Immature natural killer cell (primary cell): ENCODE measurements at regions not wholly inside any gene's neighbourhood (a gene's known extent, or its start where the extent isn't known, plus 50 kb on each side); places are given as distances from the start of the nearest gene placed in this dataset.

Source experiments
- DNase-seq, 3 donors: peaks; one replicate each; pipeline ENCODE4 v3.0.0; 2022; ENCODE audit warnings: mixed read lengths in 1 of 3
- H3K27ac Mint-ChIP-seq, 6 donors: one replicate each; pipeline ENCODE4 v1.8.0; 2020; ENCODE audit warnings: mixed read lengths in 6 of 6, mild to moderate bottlenecking in 5 of 6, inconsistent platforms in 4 of 6, moderate library complexity in 3 of 6
- H3K27me3 Mint-ChIP-seq, 3 donors: one replicate each; pipeline ENCODE4 v1.8.0; 2020 to 2021; ENCODE audit warnings: low read depth in 3 of 3, mild to moderate bottlenecking in 3 of 3, mixed read lengths in 3 of 3, moderate library complexity in 3 of 3, inconsistent platforms in 1 of 3
- H3K36me3 Mint-ChIP-seq, 3 donors: one replicate each; pipeline ENCODE4 v1.8.0; 2020; ENCODE audit warnings: mixed read lengths in 3 of 3, inconsistent platforms in 2 of 3, mild to moderate bottlenecking in 2 of 3
- H3K4me1 Mint-ChIP-seq, 2 donors: one replicate each; pipeline ENCODE4 v1.8.0; 2020; ENCODE audit warnings: inconsistent platforms in 2 of 2, mild to moderate bottlenecking in 2 of 2, mixed read lengths in 2 of 2, moderate library complexity in 1 of 2
- H3K4me3 Mint-ChIP-seq, 5 donors: one replicate each; pipeline ENCODE4 v1.8.0; 2020; ENCODE audit warnings: mild to moderate bottlenecking in 5 of 5, mixed read lengths in 5 of 5, inconsistent platforms in 3 of 5, moderate library complexity in 3 of 5
- H3K9me3 Mint-ChIP-seq, 6 donors: one replicate each; pipeline ENCODE4 v1.8.0; 2020; ENCODE audit warnings: mild to moderate bottlenecking in 6 of 6, mixed read lengths in 6 of 6, inconsistent platforms in 4 of 6, moderate library complexity in 3 of 6

DNA sequence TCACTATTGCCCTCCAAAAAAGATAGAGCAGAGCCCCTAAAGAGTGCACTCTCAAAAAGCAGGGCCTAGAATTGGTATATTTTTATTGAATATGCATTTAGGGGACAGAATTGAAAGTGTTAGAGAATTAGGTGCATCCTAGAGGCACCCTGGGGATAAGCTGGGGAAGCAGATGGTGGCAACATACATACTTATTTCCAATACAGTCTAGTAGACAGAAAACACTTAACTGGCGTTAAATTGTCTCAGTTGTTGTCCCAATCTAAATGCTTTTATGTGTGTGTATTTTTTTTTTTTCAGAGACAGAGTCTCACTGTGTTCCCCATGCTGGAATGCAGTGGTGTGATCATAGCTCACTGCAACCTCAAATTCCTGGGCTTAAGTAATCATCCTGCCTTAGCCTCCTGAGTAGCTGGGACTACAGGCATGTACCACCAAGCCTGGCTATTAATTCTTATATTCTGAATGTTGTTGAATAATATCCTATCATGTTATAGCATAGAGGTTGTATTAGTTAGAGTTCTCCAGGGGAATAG is 481.8 kb downstream of the GRXCR1 start:
- Mint-ChIP-seq H3K4me3 (no peak overlapping the region), H3K27ac (no peak overlapping the region), H3K27me3 (peaks cover 0 to 2% (median 2%) of the 10 kb centered on the region in 3 donors), H3K36me3 (no peaks in the 10 kb centered on the region), H3K9me3 (peaks cover 9 to 43% (median 16%) of the 10 kb centered on the region in 6 donors), H3K4me1 (no peaks in the 10 kb centered on the region)
- DNase-seq, result no peak

DNA sequence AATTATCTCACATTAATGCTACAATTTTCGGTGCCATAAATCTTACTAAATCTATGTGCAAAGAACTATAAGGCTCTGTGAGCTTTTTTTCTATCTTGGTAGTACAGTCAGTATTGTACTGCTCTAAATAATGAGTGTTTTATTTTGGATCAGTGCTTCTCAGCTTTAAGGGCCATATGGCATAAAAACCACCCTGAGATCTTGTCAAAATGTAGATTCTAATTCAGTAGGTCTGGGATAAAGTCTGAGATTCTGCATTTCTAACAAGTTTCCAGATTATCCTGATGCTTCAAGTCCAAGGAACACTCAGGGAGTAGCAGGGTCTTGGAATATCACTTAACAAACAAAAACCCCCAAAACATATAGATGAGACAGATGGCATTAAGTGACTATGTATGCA is 486.5 kb downstream of the GRXCR1 start:
- no peak for DNase-seq
- H3K27me3 Mint-ChIP-seq, result peaks cover 0 to 2% (median 2%) of the 10 kb centered on the region in 3 donors
- H3K4me3 Mint-ChIP-seq, result no peak overlapping the region
- no peaks in the 10 kb centered on the region for H3K36me3 Mint-ChIP-seq
- H3K4me1 Mint-ChIP-seq, result no peaks in the 10 kb centered on the region
- no peak overlapping the region for H3K27ac Mint-ChIP-seq
- peaks cover 5 to 52% (median 11%) of the 10 kb centered on the region in 6 donors for H3K9me3 Mint-ChIP-seq

DNA sequence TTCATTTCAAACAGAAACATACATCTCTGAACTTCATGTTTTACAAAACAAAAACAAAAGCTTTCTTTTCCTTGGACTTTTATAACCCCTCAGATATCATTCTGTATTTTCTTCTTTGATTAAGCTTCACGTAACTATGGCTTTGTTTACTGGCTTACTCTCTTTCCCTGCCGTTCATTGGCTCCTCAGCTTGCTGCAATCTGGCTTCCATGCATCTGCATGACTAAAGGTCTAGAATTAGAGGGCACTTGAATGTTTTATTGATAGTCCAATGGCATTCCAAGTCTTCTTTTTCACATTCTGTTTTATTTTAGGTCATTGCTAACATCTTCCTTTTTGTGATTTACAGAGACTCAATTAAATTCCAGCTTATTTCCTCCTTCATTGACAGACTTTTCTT is 487.6 kb downstream of the GRXCR1 start:
- H3K27me3 Mint-ChIP-seq, result peaks cover 0 to 2% (median 0%) of the 10 kb centered on the region in 3 donors
- peaks cover 5 to 46% (median 10%) of the 10 kb centered on the region in 6 donors for H3K9me3 Mint-ChIP-seq
- H3K36me3 Mint-ChIP-seq, result no peaks in the 10 kb centered on the region
- H3K4me3 Mint-ChIP-seq, result no peak overlapping the region
- H3K27ac Mint-ChIP-seq, result no peak overlapping the region
- no peak for DNase-seq
- H3K4me1 Mint-ChIP-seq, result no peaks in the 10 kb centered on the region

DNA sequence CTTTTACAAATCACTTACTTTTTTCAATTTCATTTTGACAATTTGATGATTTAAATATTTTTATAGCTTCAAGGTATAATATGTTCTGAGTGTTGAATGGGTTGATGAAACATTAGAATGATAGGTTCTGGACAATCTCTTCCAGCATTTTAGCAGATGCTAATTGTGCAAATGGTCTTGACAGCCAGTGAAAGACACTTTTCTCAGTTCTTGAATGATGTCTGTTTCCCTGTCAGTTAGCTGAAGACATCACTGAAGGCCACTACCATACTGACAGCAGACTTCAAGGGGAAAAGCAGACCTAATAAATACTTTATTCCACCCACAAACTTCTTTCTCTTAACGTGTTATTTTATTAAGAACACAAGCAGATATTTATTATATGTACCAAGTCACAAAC is 498.6 kb downstream of the GRXCR1 start:
- H3K36me3 Mint-ChIP-seq, result no peaks in the 10 kb centered on the region
- no peaks in the 10 kb centered on the region for H3K4me1 Mint-ChIP-seq
- H3K9me3 Mint-ChIP-seq, result peaks cover 2 to 18% (median 7%) of the 10 kb centered on the region in 6 donors
- H3K27me3 Mint-ChIP-seq, result peaks cover 0 to 4% (median 0%) of the 10 kb centered on the region in 3 donors
- DNase-seq, result no peak
- H3K4me3 Mint-ChIP-seq, result no peak overlapping the region
- H3K27ac Mint-ChIP-seq, result no peak overlapping the region

DNA sequence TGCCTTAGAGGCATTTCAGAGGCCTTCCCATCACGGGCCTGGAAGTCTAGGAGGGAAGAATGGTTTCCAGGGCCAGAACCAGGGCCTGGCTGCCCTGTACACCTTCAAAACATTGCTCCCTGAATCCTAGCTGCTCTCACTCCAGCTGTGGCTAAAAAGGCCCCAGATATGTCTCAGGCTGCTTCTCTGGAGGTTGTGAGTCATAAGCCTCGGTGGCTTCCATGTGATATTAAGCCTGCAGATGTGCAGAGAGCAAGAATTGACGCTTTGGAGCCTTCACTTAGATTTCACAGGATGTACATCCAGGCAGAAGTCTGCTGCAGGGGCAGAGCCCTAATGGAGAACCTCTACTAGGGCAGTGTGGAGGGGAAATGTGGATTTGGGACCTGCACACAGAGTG is 502.5 kb downstream of the GRXCR1 start:
- H3K27me3 Mint-ChIP-seq, result no peaks in the 10 kb centered on the region
- H3K9me3 Mint-ChIP-seq, result peaks cover 10 to 36% (median 18%) of the 10 kb centered on the region in 6 donors
- H3K4me3 Mint-ChIP-seq, result no peak overlapping the region
- H3K27ac Mint-ChIP-seq, result no peak overlapping the region
- no peaks in the 10 kb centered on the region for H3K36me3 Mint-ChIP-seq
- H3K4me1 Mint-ChIP-seq, result no peaks in the 10 kb centered on the region
- no peak for DNase-seq

DNA sequence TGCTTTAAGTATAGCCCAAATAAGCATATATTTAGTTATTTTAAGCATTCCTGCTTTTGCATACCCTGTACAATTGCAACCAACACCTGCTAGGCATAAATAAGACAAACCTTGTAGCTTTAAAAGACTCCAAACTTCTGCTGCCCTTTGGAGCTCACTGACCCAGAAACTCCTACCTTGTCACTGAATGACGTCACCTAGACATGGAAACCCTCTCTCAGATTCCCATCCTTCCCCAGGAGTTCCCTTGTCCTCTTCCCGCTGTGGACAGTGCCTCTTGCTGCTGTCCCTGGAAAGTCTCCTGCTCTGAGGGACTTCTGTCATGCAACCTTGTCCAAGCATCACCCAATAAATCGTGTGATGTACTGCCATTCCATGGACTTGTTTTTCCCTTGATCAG is 507.2 kb downstream of the GRXCR1 start:
- Mint-ChIP-seq H3K27me3 (no peaks in the 10 kb centered on the region), H3K4me3 (no peak overlapping the region), H3K36me3 (no peaks in the 10 kb centered on the region), H3K9me3 (peaks cover 8 to 49% (median 24%) of the 10 kb centered on the region in 6 donors), H3K27ac (no peak overlapping the region), H3K4me1 (no peaks in the 10 kb centered on the region)
- no peak for DNase-seq

DNA sequence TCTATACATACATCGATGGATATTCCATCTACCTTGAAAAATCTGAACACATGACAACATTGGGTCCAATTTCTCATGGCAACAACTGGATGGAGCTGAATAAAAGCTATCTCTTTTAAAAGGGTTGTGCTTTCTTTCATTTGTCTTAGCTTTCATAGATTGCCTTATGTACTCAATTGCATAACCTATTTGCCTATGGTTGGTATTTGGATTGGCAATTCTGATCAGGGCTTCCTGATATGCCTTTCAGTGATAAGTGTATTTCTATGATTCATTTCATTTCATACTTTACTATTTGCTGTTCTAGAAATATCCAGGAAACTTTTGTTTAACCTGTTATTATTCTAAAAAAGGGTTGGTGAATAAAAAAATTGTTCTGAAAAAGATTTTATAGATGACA is 509.9 kb downstream of the GRXCR1 start:
- Mint-ChIP-seq H3K36me3 (no peaks in the 10 kb centered on the region), H3K4me1 (no peaks in the 10 kb centered on the region), H3K27ac (no peak overlapping the region), H3K9me3 (peaks cover 6 to 59% (median 29%) of the 10 kb centered on the region in 6 donors), H3K4me3 (no peak overlapping the region), H3K27me3 (no peaks in the 10 kb centered on the region)
- no peak for DNase-seq

DNA sequence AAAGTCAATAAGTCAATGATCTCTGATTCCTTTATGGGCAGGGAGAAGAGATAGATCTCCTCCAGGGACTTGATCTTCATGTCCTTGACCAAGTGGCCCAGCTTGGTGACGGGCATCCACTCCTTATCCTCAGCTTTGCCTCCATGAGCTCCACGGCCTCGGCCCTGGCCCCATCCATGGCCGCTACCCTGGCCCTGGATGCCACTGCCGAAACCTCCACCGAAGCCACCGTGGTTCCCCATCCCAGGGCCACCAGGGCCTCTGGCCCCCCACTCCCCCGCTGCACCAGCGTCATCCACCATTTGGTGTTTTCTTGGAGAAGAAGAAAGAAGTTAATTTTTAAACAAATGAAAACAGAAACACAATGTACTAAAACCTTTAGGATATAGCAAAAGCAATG is 518.1 kb downstream of the GRXCR1 start:
- H3K4me3 Mint-ChIP-seq, result no peak overlapping the region
- H3K27me3 Mint-ChIP-seq, result no peaks in the 10 kb centered on the region
- H3K27ac Mint-ChIP-seq, result no peak overlapping the region
- H3K36me3 Mint-ChIP-seq, result no peaks in the 10 kb centered on the region
- DNase-seq, result no peak
- H3K4me1 Mint-ChIP-seq, result no peaks in the 10 kb centered on the region
- peaks cover 20 to 50% (median 34%) of the 10 kb centered on the region in 6 donors for H3K9me3 Mint-ChIP-seq

DNA sequence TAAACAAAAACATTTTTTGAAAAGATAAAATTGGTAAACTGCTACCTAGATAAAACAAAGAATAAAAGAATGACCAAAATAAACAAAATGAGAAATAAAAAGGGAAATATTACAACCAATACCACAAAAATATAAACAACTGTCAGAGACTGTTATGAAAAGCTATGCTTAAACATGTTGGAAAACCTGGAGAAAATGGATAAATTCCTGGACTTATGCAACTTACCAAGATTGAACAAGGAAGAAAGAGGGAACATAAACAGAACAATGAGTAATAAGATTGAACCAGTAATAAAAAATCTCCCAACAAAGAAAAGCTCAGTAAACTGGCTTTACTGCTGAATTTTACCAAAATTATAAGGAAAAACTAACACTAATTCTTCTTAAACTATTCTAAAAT is 518.7 kb downstream of the GRXCR1 start:
- peaks cover 20 to 50% (median 29%) of the 10 kb centered on the region in 6 donors for H3K9me3 Mint-ChIP-seq
- DNase-seq, result no peak
- H3K36me3 Mint-ChIP-seq, result no peaks in the 10 kb centered on the region
- no peak overlapping the region for H3K4me3 Mint-ChIP-seq
- H3K27me3 Mint-ChIP-seq, result no peaks in the 10 kb centered on the region
- H3K4me1 Mint-ChIP-seq, result no peaks in the 10 kb centered on the region
- no peak overlapping the region for H3K27ac Mint-ChIP-seq

DNA sequence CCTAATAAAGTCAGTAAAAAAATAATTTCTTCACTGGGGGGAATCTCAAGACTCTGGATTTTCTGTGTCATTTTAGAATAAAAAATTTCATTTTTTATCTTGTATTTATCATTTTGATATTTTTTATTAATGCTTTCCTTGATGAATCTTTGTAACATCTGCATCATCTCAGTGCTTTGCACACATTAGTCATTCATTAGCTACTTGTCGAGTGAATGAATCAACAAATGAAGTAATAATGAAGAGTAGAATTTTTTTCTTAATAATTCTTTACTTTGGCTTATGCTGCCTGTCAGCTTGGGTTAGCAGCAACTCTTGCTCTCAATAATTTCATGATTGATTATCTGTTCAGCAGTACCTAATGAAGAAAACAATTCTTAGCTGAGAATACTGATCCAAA is 530.8 kb downstream of the GRXCR1 start:
- no peaks in the 10 kb centered on the region for H3K4me1 Mint-ChIP-seq
- DNase-seq, result no peak

DNA sequence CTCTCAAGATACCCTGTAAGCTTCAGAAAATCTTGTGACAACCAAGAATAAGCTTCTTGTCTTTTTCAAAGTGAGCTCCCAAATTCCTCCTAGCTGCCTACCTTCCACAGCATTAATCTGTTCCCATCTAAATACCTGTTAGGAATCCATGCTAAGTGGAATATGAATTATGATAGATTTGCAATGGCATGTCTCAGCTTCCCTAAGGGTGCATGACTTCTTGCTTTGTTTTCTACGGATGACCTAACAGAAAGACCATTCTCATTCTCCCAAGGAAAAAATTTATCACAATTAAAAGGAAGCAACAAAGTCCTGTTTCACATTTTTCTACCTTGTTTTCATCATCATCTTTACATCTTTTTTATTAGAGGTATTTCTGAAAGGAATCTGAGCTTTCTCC is 532.7 kb downstream of the GRXCR1 start:
- Mint-ChIP-seq H3K27me3 (no peaks in the 10 kb centered on the region), H3K9me3 (peaks cover 3 to 22% (median 12%) of the 10 kb centered on the region in 6 donors), H3K4me3 (no peak overlapping the region), H3K27ac (no peak overlapping the region), H3K4me1 (no peaks in the 10 kb centered on the region), H3K36me3 (no peaks in the 10 kb centered on the region)
- no peak for DNase-seq

More for the DNA sequence above, 530.8 kb downstream of the GRXCR1 start:
- Mint-ChIP-seq H3K9me3 (peaks cover 13 to 36% (median 18%) of the 10 kb centered on the region in 6 donors), H3K27me3 (peaks cover 0 to under 1% (median 0%) of the 10 kb centered on the region in 3 donors), H3K4me3 (no peak overlapping the region), H3K36me3 (no peaks in the 10 kb centered on the region), H3K27ac (no peak overlapping the region)

DNA sequence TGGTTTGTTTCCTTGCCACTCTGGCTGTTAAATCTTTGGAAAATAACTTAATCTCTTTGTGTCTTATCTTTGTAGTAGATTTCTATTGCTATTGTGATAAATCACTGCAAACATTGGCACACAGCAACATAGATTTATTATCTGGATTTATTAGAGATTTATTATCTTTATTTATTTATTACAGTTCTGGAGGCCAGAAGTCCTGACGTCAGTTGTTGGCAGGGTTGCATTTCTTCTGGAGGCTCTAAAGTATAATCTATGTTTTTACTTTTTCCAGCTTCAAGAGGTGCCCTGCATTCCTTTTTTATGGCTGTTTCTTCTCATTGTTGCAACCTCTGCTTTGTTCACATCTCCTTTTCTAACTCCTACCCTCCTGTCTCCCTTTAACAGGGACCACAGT is 542.8 kb downstream of the GRXCR1 start:
- Mint-ChIP-seq H3K27me3 (peaks cover 0 to 6% (median 0%) of the 10 kb centered on the region in 3 donors), H3K4me3 (no peak overlapping the region), H3K9me3 (peaks cover 1 to 46% (median 27%) of the 10 kb centered on the region in 6 donors), H3K27ac (no peak overlapping the region), H3K36me3 (no peaks in the 10 kb centered on the region), H3K4me1 (no peaks in the 10 kb centered on the region)
- DNase-seq, result no peak

DNA sequence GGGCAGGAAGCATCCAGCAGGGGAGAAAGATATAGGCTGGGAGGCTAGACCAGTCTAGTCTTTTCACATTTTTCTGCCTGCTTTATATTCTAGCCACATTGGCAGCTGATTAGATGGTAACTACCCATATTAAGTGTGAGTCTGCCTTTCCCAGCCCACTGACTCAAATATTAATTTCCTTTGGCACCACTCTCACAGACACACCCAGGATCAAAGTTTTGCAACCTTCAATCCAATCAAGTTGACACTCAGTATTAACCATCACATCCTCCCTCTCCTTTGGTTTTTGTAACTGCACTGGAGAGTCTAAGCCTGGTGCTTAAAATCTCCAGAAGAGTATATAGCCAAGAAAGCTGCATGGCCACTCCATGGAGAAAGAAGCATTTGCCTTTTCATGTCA is 560.4 kb downstream of the GRXCR1 start:
- H3K4me1 Mint-ChIP-seq, result no peaks in the 10 kb centered on the region
- H3K9me3 Mint-ChIP-seq, result peaks cover 4 to 16% (median 6%) of the 10 kb centered on the region in 6 donors
- H3K36me3 Mint-ChIP-seq, result no peaks in the 10 kb centered on the region
- no peak overlapping the region for H3K27ac Mint-ChIP-seq
- peaks cover 0 to 4% (median 2%) of the 10 kb centered on the region in 3 donors for H3K27me3 Mint-ChIP-seq
- no peak overlapping the region for H3K4me3 Mint-ChIP-seq
- DNase-seq, result no peak

DNA sequence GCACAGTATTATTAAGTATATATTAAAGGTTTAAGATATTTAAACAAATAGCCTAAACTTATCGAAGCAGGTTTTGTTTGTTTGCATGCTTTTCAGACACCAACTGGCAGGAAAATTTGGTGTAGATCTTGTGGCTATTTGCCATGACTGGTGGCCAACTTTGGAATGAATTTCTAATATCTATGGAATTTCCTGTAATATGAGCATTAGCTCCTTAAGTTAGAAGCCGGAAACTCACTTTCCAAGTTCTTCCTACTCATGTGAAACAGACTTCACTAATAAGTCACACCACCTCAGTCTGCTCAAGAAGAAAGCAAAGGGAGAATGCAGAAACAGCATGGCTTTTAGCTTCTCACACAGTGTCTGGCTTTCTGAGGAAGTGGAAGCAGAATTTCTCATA is 563.9 kb downstream of the GRXCR1 start:
- peaks cover 0 to 4% (median 0%) of the 10 kb centered on the region in 3 donors for H3K27me3 Mint-ChIP-seq
- H3K9me3 Mint-ChIP-seq, result peaks cover 2 to 16% (median 7%) of the 10 kb centered on the region in 6 donors
- H3K4me3 Mint-ChIP-seq, result no peak overlapping the region
- no peaks in the 10 kb centered on the region for H3K36me3 Mint-ChIP-seq
- no peak overlapping the region for H3K27ac Mint-ChIP-seq
- H3K4me1 Mint-ChIP-seq, result no peaks in the 10 kb centered on the region
- no peak for DNase-seq

DNA sequence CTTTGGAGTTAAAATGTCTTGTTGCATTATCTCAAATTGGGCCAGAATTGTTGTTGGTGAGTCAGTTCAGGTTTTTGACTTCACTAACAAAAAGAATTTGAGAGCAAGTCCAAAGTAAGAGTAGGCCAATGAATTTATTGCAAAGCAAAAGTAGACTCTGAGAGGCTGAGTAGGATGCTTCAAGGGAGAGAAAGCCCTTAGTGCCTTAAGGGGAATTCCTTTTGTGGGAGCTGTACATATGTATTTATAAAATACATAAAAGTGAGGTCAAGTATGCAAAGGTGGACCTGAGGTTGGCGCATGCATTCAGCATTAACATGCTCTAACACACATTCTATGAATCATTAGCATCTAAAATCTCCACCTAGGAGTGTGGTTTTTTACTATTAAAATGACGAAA is 565.4 kb downstream of the GRXCR1 start:
- Mint-ChIP-seq H3K4me3 (no peak overlapping the region), H3K27ac (no peak overlapping the region), H3K27me3 (peaks cover 0 to 3% (median 0%) of the 10 kb centered on the region in 3 donors), H3K4me1 (no peaks in the 10 kb centered on the region), H3K36me3 (no peaks in the 10 kb centered on the region), H3K9me3 (peaks cover 2 to 20% (median 11%) of the 10 kb centered on the region in 6 donors)
- no peak for DNase-seq
